Activated CD4-positive, alpha-beta T cell treated with anti-CD3 and anti-CD28 coated beads, Interleukin-2, amount 10 ng/mL, durations not matched to agents 24 days and 14 days (primary cell): ENCODE measurements at regions not wholly inside any gene's neighbourhood (a gene's known extent, or its start where the extent isn't known, plus 50 kb on each side); places are given as distances from the start of the nearest gene placed in this dataset.
A peak's percentile ranks its signal among the peaks of the same experiment; 100 is the strongest.
"Not testable (repeated sequence)": the region's sequence is repeated elsewhere in the genome, so short reads cannot be mapped to it uniquely, and the experiment has no call there.

Experiments
- DNase-seq: peaks from one replicate; pipeline ENCODE4 v3.0.0; 2022
- H3K27ac Mint-ChIP-seq: one replicate; pipeline ENCODE4 v1.8.0; 2022; ENCODE audit warnings: mild to moderate bottlenecking, mixed read lengths
- H3K27me3 Mint-ChIP-seq: one replicate; pipeline ENCODE4 v1.8.0; 2022; ENCODE audit warnings: mixed read lengths
- H3K36me3 Mint-ChIP-seq: one replicate; pipeline ENCODE4 v1.8.0; 2022; ENCODE audit warnings: low read depth, mild to moderate bottlenecking, mixed read lengths
- H3K4me1 Mint-ChIP-seq: one replicate; pipeline ENCODE4 v1.8.0; 2021; ENCODE audit warnings: mixed read lengths
- H3K4me3 Mint-ChIP-seq: one replicate; pipeline ENCODE4 v1.8.0; 2022; ENCODE audit warnings: mild to moderate bottlenecking, moderate library complexity, mixed read lengths
- H3K9me3 Mint-ChIP-seq: one replicate; pipeline ENCODE4 v1.8.0; 2021; ENCODE audit warnings: mixed read lengths
- intact Hi-C: fragments of 100-400 bp; cut with micrococcal nuclease; formaldehyde crosslinking; loops from one replicate; pipeline ENCODE4 v1.15.1; 2023

- no peak for DNase-seq
- H3K36me3 Mint-ChIP-seq = peaks cover 4% of the 10 kb centered on the region
- H3K4me3 Mint-ChIP-seq = no peak overlapping the region
- no peak overlapping the region for H3K27ac Mint-ChIP-seq
- H3K27me3 Mint-ChIP-seq = peaks cover 2% of the 10 kb centered on the region
- intact Hi-C loops = loop anchor here (5.0 kb wide), 1 partner anchor 438 kb away; no protein-coding TSS in a partner anchor
- peaks cover 33% of the 10 kb centered on the region for H3K4me1 Mint-ChIP-seq
- peaks cover 14% of the 10 kb centered on the region for H3K9me3 Mint-ChIP-seq
These were observed 151.7 kb upstream of the TBL1XR1 start for GRCh38 chr3:177348974-177349373.

DNA sequence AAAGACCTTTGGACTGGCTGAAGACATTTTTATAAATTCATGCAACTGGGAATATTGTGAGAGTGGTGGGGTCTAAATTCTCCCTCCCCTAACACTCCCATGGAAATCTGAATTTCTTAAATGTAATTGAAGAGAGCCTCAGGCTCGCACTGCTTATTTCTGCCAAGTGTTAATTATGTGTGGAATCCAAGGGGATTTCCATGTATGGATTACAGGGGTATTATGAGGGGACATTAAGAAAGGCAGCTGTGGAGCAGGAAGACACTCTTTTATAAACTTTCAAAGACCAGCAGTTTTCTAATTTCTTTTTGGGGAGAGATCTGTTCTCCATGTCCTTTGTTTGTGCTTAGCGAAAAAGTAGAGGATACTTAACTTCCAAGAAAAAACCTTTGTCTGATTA is 152.1 kb upstream of the TBL1XR1 start:
- peaks cover 4% of the 10 kb centered on the region for H3K36me3 Mint-ChIP-seq
- DNase-seq = no peak
- H3K9me3 Mint-ChIP-seq = peaks cover 14% of the 10 kb centered on the region
- intact Hi-C loops = loop anchor here (5.0 kb wide), 1 partner anchor 438 kb away; no protein-coding TSS in a partner anchor
- peaks cover 2% of the 10 kb centered on the region for H3K27me3 Mint-ChIP-seq
- H3K4me1 Mint-ChIP-seq = peaks cover 33% of the 10 kb centered on the region
- H3K27ac Mint-ChIP-seq = no peak overlapping the region
- no peak overlapping the region for H3K4me3 Mint-ChIP-seq

DNA sequence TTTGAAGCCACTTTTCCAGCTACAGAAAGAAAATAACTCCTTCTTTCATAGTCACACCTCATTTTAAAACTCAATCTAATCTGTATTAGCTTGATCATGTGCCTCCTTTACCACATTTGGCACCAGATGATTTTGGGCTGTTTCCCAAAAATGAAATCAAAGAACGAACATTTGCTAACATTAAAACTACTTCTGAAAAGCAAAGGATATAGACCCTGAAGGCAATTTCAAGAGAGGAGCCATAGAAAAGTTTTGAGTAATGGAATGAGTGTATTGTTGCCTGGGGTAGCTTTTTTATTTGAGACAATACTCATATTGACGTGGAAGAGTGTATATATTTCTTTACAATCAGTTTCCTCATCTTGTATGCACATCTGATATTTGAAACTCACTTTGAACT is 152.8 kb upstream of the TBL1XR1 start:
- H3K4me1 Mint-ChIP-seq = peaks cover 27% of the 10 kb centered on the region
- no peak for DNase-seq
- intact Hi-C loops = no loop called here
- H3K27me3 Mint-ChIP-seq = peaks cover 2% of the 10 kb centered on the region
- no peak overlapping the region for H3K27ac Mint-ChIP-seq
- peaks cover 14% of the 10 kb centered on the region for H3K9me3 Mint-ChIP-seq
- H3K4me3 Mint-ChIP-seq = no peak overlapping the region
- H3K36me3 Mint-ChIP-seq = peaks cover 3% of the 10 kb centered on the region

GRCh38 chr3:177351206-177351605 is 153.9 kb upstream of the TBL1XR1 start:
- peaks cover under 1% of the 10 kb centered on the region for H3K36me3 Mint-ChIP-seq
- H3K27me3 Mint-ChIP-seq = no peaks in the 10 kb centered on the region
- no peak for DNase-seq
- peaks cover 19% of the 10 kb centered on the region for H3K4me1 Mint-ChIP-seq
- no peak overlapping the region for H3K27ac Mint-ChIP-seq
- intact Hi-C loops = no loop called here
- no peak overlapping the region for H3K4me3 Mint-ChIP-seq
- peaks cover 11% of the 10 kb centered on the region for H3K9me3 Mint-ChIP-seq

DNA sequence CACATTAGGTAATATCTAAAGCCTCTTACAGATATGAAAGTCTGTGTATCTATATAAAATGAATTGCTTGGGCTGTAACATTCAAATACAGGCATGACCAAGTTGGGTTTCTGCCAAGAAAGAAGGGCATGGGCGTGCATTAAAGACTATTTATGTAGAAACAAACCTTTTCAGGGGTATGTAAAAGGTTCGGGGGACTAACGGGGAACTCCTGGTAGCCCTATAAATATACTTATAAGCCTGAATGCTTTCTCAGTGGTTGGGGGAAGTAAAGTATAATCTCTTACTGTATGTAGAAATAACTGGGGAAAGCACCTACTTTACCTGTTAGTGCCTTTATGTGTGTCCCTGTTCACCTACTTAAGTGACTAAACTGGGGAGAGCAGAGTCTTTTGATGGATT is 154.5 kb upstream of the TBL1XR1 start:
- H3K27me3 Mint-ChIP-seq = no peaks in the 10 kb centered on the region
- peaks cover 2% of the 10 kb centered on the region for H3K36me3 Mint-ChIP-seq
- H3K9me3 Mint-ChIP-seq = peaks cover 11% of the 10 kb centered on the region
- peak overlapping the region; percentile 16 for H3K27ac Mint-ChIP-seq
- no peak overlapping the region for H3K4me3 Mint-ChIP-seq
- no peak for DNase-seq
- intact Hi-C loops = no loop called here
- H3K4me1 Mint-ChIP-seq = peaks cover 21% of the 10 kb centered on the region

- peaks cover 24% of the 10 kb centered on the region for H3K4me1 Mint-ChIP-seq
- intact Hi-C loops = no loop called here
- DNase-seq = no peak
- H3K27ac Mint-ChIP-seq = no peak overlapping the region
- H3K27me3 Mint-ChIP-seq = no peaks in the 10 kb centered on the region
- H3K9me3 Mint-ChIP-seq = peaks cover 11% of the 10 kb centered on the region
- peaks cover 2% of the 10 kb centered on the region for H3K36me3 Mint-ChIP-seq
- no peak overlapping the region for H3K4me3 Mint-ChIP-seq
These were observed 155.1 kb upstream of the TBL1XR1 start for GRCh38 chr3:177352424-177352823.

- H3K4me1 Mint-ChIP-seq = peaks cover 28% of the 10 kb centered on the region
- H3K27ac Mint-ChIP-seq = no peak overlapping the region
- no peak for DNase-seq
- H3K36me3 Mint-ChIP-seq = peaks cover 2% of the 10 kb centered on the region
- peaks cover 7% of the 10 kb centered on the region for H3K9me3 Mint-ChIP-seq
- intact Hi-C loops = no loop called here
- no peaks in the 10 kb centered on the region for H3K27me3 Mint-ChIP-seq
- no peak overlapping the region for H3K4me3 Mint-ChIP-seq
These were observed 155.9 kb upstream of the TBL1XR1 start for GRCh38 chr3:177353140-177353539.

DNA sequence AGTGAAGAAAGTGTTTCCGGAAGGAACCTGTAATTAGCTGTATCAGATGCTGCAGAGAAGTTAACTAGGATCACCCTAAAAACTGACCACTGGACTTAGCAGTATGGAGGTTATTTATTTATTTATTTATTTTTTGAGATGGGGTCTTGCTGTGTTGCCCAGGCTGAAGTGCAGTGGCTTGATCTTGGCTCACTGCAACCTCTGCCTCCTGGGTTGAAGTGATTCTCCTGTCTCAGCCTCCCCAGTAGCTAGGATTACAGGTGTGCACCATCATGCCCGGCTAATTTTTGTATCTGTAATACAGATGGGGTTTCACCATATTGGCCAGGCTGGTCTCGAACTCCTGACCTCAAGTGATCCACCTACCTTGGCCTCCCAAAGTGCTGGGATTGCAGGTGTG is 156.6 kb upstream of the TBL1XR1 start:
- intact Hi-C loops, H3K9me3 Mint-ChIP-seq, DNase-seq, H3K27me3 Mint-ChIP-seq, H3K27ac Mint-ChIP-seq, H3K4me3 Mint-ChIP-seq, H3K36me3 Mint-ChIP-seq: not testable (repeated sequence)
- H3K4me1 Mint-ChIP-seq = peaks cover 34% of the 10 kb centered on the region

DNA sequence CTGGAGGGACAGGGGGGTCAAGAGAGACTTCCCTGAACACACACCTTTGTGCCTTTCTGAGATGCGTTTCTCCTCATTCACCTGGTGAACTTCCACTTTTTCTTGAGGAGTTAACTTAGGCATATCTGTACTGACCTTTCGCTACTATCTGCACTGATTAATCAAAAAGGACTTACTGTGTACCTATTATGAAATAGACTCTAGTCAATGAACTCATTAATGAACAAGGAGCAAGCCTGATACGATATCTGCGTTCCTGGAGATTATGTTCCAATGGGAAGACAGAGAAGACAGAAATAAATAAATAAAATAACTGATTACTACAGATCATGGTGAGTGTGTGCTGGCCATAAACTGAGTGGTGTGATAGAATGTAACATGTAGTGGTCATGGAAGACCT is 157.2 kb upstream of the TBL1XR1 start:
- Mint-ChIP-seq H3K4me3 (no peak overlapping the region), H3K27ac (no peak overlapping the region), H3K27me3 (no peaks in the 10 kb centered on the region), H3K9me3 (peaks cover 5% of the 10 kb centered on the region), H3K36me3 (peaks cover 2% of the 10 kb centered on the region), H3K4me1 (peaks cover 40% of the 10 kb centered on the region)
- DNase-seq = no peak
- intact Hi-C loops = no loop called here

- H3K9me3 Mint-ChIP-seq = peaks cover 5% of the 10 kb centered on the region
These were observed 158.8 kb upstream of the TBL1XR1 start for GRCh38 chr3:177356113-177356512.

DNA sequence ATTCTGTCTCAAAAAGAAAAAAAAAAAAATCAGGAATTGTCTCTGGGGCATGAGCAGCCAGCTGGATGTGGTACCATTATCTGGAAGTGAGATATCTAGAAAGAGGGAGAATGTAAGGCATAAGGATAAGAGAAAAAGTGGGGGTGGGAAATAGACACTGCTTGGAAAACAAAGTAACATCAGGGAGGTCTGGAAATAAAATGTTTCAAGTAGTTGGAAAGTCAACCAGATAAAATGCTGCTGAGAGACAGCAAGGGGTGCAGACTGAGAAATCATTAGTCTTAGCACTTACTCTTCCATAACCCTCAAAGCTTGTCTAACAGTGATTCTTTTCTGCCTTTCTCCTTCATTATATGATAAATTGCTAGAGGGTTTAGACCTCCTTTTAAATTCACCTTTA is 159.7 kb upstream of the TBL1XR1 start:
- no peak for DNase-seq
- H3K4me1 Mint-ChIP-seq = peaks cover 58% of the 10 kb centered on the region
- intact Hi-C loops = loop anchor here (5.0 kb wide), 1 partner anchor 55 kb away; no protein-coding TSS in a partner anchor
- H3K36me3 Mint-ChIP-seq = peaks cover 2% of the 10 kb centered on the region
- peaks cover 5% of the 10 kb centered on the region for H3K9me3 Mint-ChIP-seq
- peak overlapping the region; percentile 39 for H3K27ac Mint-ChIP-seq
- no peak overlapping the region for H3K4me3 Mint-ChIP-seq
- peaks cover 2% of the 10 kb centered on the region for H3K27me3 Mint-ChIP-seq

More at GRCh38 chr3:177356113-177356512, 158.8 kb upstream of the TBL1XR1 start:
- intact Hi-C loops = loop anchor here (5.0 kb wide), 1 partner anchor 54 kb away; no protein-coding TSS in a partner anchor
- Mint-ChIP-seq H3K4me3 (no peak overlapping the region), H3K36me3 (peaks cover 2% of the 10 kb centered on the region), H3K27ac (peak overlapping the region; percentile 51), H3K27me3 (peaks cover 2% of the 10 kb centered on the region), H3K4me1 (peaks cover 56% of the 10 kb centered on the region)
- DNase-seq = no peak

DNA sequence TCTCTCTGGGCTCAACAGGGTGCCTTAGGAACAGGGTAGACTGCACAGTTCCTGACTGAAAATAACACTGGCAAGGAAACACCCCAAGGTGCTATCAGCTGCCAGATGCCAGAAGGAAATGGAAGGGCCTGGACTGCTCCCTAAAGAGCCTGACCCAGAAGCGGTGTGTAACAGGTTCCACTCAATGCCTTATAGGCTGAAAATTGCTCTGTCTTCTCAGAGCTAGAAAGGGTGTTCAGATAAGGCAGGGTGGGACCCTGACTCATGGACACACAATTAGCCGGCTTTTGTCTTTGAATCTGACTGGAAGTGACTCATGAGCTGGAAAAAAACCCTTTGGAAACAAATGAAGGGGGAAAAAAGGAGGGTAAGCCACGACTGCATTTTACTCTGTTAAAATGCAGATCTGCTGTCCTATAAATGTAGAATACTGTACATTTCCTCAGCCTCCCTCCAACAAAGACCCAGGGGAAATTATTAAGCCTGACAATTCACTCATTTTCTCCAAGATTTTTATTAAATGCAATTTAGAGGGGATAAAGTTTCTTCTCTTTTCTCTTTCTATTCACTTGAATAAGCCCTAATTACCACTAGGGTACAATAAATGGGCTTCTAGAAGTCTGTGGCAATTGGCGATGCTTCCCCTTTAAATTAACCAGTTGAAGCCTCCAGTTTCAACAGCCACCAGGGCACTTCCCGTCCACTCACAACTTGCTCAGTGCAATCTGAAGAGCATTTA is 160.2 kb upstream of the TBL1XR1 start:
- intact Hi-C loops = loop anchor here (1.0 to 5.0 kb wide), 7 partner anchors 12 to 241 kb away; no protein-coding TSS in a partner anchor
- H3K36me3 Mint-ChIP-seq = peaks cover 2% of the 10 kb centered on the region
- DNase-seq = no peak
- H3K9me3 Mint-ChIP-seq = peaks cover 5% of the 10 kb centered on the region
- peaks cover 56% of the 10 kb centered on the region for H3K4me1 Mint-ChIP-seq
- peaks cover 2% of the 10 kb centered on the region for H3K27me3 Mint-ChIP-seq
- H3K4me3 Mint-ChIP-seq = peak overlapping the region; percentile 81
- peak overlapping the region; percentile 96 for H3K27ac Mint-ChIP-seq

- intact Hi-C loops = loop anchor here (1.0 to 5.0 kb wide), 7 partner anchors 13 to 240 kb away; no protein-coding TSS in a partner anchor
- peaks cover 53% of the 10 kb centered on the region for H3K4me1 Mint-ChIP-seq
- H3K27ac Mint-ChIP-seq = peak overlapping the region; percentile 96
- peaks cover 2% of the 10 kb centered on the region for H3K27me3 Mint-ChIP-seq
- H3K4me3 Mint-ChIP-seq = peak overlapping the region; percentile 81
- DNase-seq = peak; percentile 85
- peaks cover 2% of the 10 kb centered on the region for H3K36me3 Mint-ChIP-seq
- H3K9me3 Mint-ChIP-seq = peaks cover 4% of the 10 kb centered on the region
These were observed 161.1 kb upstream of the TBL1XR1 start for GRCh38 chr3:177358091-177358976.
